Activated naive CD8-positive, alpha-beta T cell treated with anti-CD3 and anti-CD28 coated beads, Interleukin-2, amount 50 U/mL, for 24 hours (primary cell): ENCODE measurements at regions not wholly inside any gene's neighbourhood (a gene's known extent, or its start where the extent isn't known, plus 50 kb on each side); places are given as distances from the start of the nearest gene placed in this dataset.

Experiments
- ATAC-seq: fragments of 150-1000 bp; cut with Tn5 transposase; one replicate; pipeline ENCODE4 v1.10.0; 2021
- DNase-seq: peaks from one replicate; pipeline ENCODE4 v3.0.0; 2021
- H3K27ac Mint-ChIP-seq: one replicate; pipeline ENCODE4 v1.8.0; 2021; ENCODE audit warnings: mild to moderate bottlenecking, mixed read lengths
- H3K27me3 Mint-ChIP-seq: one replicate; pipeline ENCODE4 v1.8.0; 2021; ENCODE audit warnings: mixed read lengths
- H3K36me3 Mint-ChIP-seq: one replicate; pipeline ENCODE4 v1.8.0; 2021; ENCODE audit warnings: low read depth, mixed read lengths
- H3K4me1 Mint-ChIP-seq: one replicate; pipeline ENCODE4 v1.8.0; 2021; ENCODE audit warnings: mixed read lengths
- H3K4me3 Mint-ChIP-seq: one replicate; pipeline ENCODE4 v1.8.0; 2021; ENCODE audit warnings: mild to moderate bottlenecking, moderate library complexity, mixed read lengths
- H3K9me3 Mint-ChIP-seq: one replicate; pipeline ENCODE4 v1.8.0; 2021; ENCODE audit warnings: mixed read lengths

DNA sequence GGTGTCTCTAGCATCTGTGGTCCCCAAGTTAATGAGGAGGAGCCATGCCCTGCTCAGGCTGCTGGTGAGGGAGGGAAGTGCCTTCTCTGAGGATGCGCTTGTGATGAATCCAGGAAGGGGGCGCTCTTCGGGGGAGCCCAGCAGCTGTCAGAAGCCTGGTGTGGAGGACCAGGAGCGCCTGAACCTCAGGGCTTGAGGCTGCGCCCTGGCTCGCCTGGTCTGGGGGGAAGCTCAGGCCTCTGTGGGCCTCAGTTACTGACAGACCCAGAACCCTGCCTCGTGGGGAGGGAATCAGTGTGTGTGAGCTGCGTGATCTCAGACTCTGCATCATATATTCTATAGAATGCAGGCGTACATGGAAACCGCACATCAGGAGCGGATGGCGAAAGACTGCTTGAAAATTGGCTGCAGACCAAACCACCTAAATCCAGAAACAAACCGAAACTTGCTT, 126.1 kb downstream of the SEC14L1 start:
- DNase-seq (no peak), ATAC-seq (no peak)
- Mint-ChIP-seq H3K27me3 (no peaks in the 10 kb centered on the region), H3K4me3 (no peak overlapping the region), H3K27ac (no peak overlapping the region), H3K4me1 (no peaks in the 10 kb centered on the region), H3K9me3 (no peaks in the 10 kb centered on the region), H3K36me3 (no peaks in the 10 kb centered on the region)

- DNase-seq: no peak
- Mint-ChIP-seq H3K4me3 (no peak overlapping the region), H3K27ac (no peak overlapping the region), H3K4me1 (peaks cover 5% of the 10 kb centered on the region), H3K27me3 (no peaks in the 10 kb centered on the region), H3K36me3 (no peaks in the 10 kb centered on the region), H3K9me3 (no peaks in the 10 kb centered on the region)
- no peak for ATAC-seq
Measured at GRCh38 chr17:77269696-77270681, 129.2 kb downstream of the SEC14L1 start.

DNA sequence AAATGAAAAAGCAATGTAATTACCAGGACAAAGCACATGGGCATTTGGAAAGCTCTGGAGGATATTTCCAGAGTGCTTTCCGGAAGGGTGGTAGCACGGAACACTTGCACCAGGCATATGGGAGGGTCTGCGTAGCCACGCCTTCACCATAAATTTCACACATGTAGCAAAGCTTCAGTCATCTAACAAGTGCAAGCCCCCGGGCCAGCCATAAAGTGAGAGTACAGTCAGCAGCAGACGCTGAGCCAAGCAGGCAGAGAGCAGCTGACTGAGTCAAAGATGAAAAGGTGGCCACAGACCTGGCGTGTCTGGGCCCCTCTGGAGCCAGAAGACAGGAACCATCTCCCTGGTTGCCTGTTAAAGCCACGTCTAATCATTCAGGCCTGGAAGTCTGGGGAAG, 130.6 kb downstream of the SEC14L1 start:
- H3K9me3 Mint-ChIP-seq: no peaks in the 10 kb centered on the region
- H3K27me3 Mint-ChIP-seq: peaks cover 2% of the 10 kb centered on the region
- no peak overlapping the region for H3K27ac Mint-ChIP-seq
- H3K4me1 Mint-ChIP-seq: peaks cover 5% of the 10 kb centered on the region
- DNase-seq (no peak), ATAC-seq (no peak)
- H3K4me3 Mint-ChIP-seq: no peak overlapping the region
- H3K36me3 Mint-ChIP-seq: no peaks in the 10 kb centered on the region

DNA sequence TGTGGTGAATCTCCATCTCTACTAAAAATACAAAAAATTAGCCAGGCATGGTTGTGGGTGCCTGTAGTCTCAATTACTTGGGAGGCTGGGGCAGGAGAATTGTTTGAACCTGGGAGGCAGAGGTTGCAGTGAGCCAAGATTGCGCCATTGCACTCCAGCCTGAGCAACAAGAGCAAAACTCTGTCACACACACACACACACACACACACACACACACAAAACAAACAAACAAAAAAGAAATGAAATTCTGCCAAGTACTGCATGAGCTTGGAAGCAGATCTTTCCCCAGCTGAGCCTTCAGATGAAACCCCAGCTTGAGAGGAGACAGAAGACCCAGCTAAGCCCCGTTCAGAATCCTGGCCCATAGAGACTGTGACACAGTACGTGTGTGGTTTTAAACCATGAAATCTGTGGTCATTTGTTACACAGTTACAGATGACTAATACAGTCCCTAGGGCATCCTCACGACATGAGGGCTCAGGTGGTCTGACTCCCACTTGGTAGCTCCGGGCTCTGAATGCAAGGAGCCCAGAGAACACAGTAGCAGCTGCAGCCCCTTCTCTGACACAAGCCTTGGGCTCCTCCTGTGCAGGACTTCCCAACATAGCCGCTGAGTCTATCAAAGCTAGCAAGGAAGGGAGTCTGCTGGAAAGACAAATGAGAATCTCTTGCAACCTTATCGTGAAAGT, 132.8 kb downstream of the SEC14L1 start:
- H3K27ac Mint-ChIP-seq: no peak overlapping the region
- no peak overlapping the region for H3K4me3 Mint-ChIP-seq
- H3K9me3 Mint-ChIP-seq: no peaks in the 10 kb centered on the region
- DNase-seq (no peak), ATAC-seq (peak; percentile 86)
- no peaks in the 10 kb centered on the region for H3K36me3 Mint-ChIP-seq
- peaks cover 6% of the 10 kb centered on the region for H3K27me3 Mint-ChIP-seq
- peaks cover 5% of the 10 kb centered on the region for H3K4me1 Mint-ChIP-seq

- Mint-ChIP-seq H3K27me3 (peaks cover 6% of the 10 kb centered on the region), H3K4me3 (no peak overlapping the region), H3K36me3 (no peaks in the 10 kb centered on the region), H3K27ac (no peak overlapping the region), H3K9me3 (no peaks in the 10 kb centered on the region), H3K4me1 (peaks cover 5% of the 10 kb centered on the region)
- no peak for ATAC-seq
- no peak for DNase-seq
Measured at GRCh38 chr17:77274096-77274845, 133.5 kb downstream of the SEC14L1 start.

GRCh38 chr17:77279448-77280303, 138.9 kb downstream of the SEC14L1 start:
- H3K36me3 Mint-ChIP-seq: no peaks in the 10 kb centered on the region
- H3K27ac Mint-ChIP-seq: no peak overlapping the region
- no peaks in the 10 kb centered on the region for H3K9me3 Mint-ChIP-seq
- ATAC-seq (no peak), DNase-seq (no peak)
- peaks cover 18% of the 10 kb centered on the region for H3K4me1 Mint-ChIP-seq
- H3K27me3 Mint-ChIP-seq: peaks cover 29% of the 10 kb centered on the region
- H3K4me3 Mint-ChIP-seq: no peak overlapping the region

DNA sequence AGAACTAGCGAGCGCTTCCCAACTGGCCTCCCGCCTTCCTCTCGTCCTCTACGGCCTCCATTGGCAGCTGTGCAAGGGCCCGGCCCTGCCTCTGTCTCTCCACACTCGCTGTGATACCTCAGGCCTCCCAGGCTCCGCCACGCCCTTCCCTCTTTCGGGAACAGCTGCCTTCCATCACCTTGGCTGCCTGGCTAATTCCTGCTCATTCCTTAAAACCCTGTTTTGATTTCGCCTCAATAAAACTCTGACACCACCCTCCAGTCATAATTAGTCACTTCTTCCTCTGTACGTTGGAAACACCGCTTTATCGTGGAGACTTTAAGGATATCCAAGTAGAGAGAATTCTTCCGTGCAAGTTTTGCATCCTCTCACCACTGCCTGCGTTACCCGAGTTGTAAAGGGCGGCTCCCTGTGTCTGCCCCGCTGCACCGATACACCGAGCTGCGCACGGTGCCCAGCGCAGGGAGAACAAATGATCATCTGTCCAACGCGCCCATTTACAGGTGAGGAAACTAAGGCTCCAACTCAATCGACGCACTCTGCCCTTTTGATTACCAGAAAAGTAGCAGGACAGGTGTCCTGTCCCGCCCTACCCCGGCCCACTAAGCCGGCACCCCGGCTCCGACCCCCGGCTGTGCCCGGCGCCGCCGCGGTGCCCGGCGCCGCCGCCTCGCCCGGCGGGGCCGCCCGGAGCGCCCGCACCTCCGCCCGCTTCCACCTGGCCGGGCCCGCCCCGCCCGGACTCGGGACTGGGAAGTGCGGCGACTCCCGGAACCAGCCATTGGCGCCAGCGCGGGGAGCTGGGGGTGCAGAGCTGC, 139.7 kb downstream of the SEC14L1 start:
- peak overlapping the region; percentile 73 for H3K4me3 Mint-ChIP-seq
- H3K27ac Mint-ChIP-seq: peak overlapping the region; percentile 64
- H3K4me1 Mint-ChIP-seq: peaks cover 18% of the 10 kb centered on the region
- ATAC-seq: peak; percentile 11
- peaks cover 29% of the 10 kb centered on the region for H3K27me3 Mint-ChIP-seq
- no peak for DNase-seq
- no peaks in the 10 kb centered on the region for H3K36me3 Mint-ChIP-seq
- no peaks in the 10 kb centered on the region for H3K9me3 Mint-ChIP-seq

- no peaks in the 10 kb centered on the region for H3K9me3 Mint-ChIP-seq
- peak overlapping the region; percentile 78 for H3K27ac Mint-ChIP-seq
- H3K27me3 Mint-ChIP-seq: peaks cover 27% of the 10 kb centered on the region
- ATAC-seq (peak; percentile 83), DNase-seq (peak; percentile 62)
- no peaks in the 10 kb centered on the region for H3K36me3 Mint-ChIP-seq
- H3K4me1 Mint-ChIP-seq: peaks cover 18% of the 10 kb centered on the region
- H3K4me3 Mint-ChIP-seq: peak overlapping the region; percentile 70
Measured at GRCh38 chr17:77281122-77281903, 140.5 kb downstream of the SEC14L1 start.

DNA sequence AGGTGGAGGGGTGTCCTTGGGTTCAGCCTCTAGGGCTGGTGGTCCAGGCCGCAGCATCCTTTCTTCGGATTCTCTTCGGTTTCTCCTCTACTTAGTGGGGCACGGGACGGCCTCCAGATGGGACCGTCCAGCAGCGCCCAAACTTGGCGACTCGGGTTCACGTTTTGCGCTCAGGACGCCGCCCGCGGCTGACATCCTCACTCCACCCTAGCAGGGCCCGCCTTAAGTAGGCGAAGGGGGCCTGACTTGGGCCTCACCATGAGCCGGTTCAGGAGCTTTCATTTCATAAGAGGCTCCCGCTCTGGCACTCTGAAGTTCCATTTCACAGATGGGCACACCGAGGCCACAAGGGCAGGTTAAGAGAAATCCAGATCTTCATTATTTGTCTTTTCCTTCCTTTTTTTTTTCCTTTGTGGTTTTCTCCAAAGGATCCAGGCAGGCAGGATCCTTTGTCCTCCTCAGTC, 141.2 kb downstream of the SEC14L1 start:
- Mint-ChIP-seq H3K4me1 (peaks cover 18% of the 10 kb centered on the region), H3K27ac (peak overlapping the region; percentile 78), H3K36me3 (no peaks in the 10 kb centered on the region), H3K27me3 (peaks cover 27% of the 10 kb centered on the region), H3K4me3 (peak overlapping the region; percentile 70), H3K9me3 (no peaks in the 10 kb centered on the region)
- DNase-seq: no peak
- ATAC-seq: no peak

GRCh38 chr17:77282524-77283515, 142.1 kb downstream of the SEC14L1 start:
- ATAC-seq (no peak), DNase-seq (no peak)
- H3K4me1 Mint-ChIP-seq: peaks cover 18% of the 10 kb centered on the region
- no peaks in the 10 kb centered on the region for H3K36me3 Mint-ChIP-seq
- H3K4me3 Mint-ChIP-seq: peak overlapping the region; percentile 70
- no peaks in the 10 kb centered on the region for H3K9me3 Mint-ChIP-seq
- H3K27ac Mint-ChIP-seq: peak overlapping the region; percentile 78
- H3K27me3 Mint-ChIP-seq: peaks cover 25% of the 10 kb centered on the region

DNA sequence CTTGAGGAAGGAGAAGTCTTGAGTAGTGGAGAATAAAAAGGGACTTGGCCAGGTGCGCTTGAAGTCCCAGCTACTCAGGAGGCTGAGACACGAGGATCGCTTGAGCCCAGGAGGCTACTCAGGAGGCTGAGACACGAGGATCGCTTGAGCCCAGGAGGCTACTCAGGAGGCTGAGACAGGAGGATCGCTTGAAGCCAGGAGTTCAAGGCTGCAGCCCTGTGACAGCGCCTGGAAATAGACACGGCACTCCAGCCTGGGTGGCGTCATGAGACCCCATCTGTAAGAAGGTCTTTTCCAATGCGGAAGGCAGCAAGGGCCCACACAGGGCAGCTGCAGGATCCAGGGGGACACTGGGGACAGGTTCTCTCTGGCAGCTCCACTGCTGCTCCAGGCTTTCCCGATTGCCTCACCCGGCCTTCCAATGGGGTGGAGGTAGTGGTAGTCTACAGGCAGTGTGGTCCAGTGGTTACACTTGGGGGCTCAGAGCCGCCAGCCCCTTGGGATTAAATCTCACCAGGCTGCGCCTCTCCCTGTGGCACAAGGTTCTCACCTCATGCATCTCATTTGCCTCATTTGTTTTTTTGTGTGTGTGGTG, 143.4 kb downstream of the SEC14L1 start:
- H3K27me3 Mint-ChIP-seq: peaks cover 24% of the 10 kb centered on the region
- no peaks in the 10 kb centered on the region for H3K36me3 Mint-ChIP-seq
- DNase-seq (no peak), ATAC-seq (no peak)
- H3K9me3 Mint-ChIP-seq: no peaks in the 10 kb centered on the region
- H3K27ac Mint-ChIP-seq: no peak overlapping the region
- peaks cover 18% of the 10 kb centered on the region for H3K4me1 Mint-ChIP-seq
- no peak overlapping the region for H3K4me3 Mint-ChIP-seq
